Activated T-helper 2 cell treated with anti-CD3 and anti-CD28 coated beads, Interferon-gamma antibody, Interleukin-2, Interleukin-4, amounts not matched to agents 10 μg/mL and 5 μg/mL and 100 μg/mL, durations not matched to agents 14 hours and 24 hours and 36 hours (primary cell): ENCODE measurements at regions not wholly inside any gene's neighbourhood (a gene's known extent, or its start where the extent isn't known, plus 50 kb on each side); places are given as distances from the start of the nearest gene placed in this dataset.
"Not testable (repeated sequence)": the region's sequence is repeated elsewhere in the genome, so short reads cannot be mapped to it uniquely, and the experiment has no call there.

Experiments
- DNase-seq: peaks from one replicate; pipeline ENCODE4 v3.0.0; 2021; ENCODE audit warnings: low spot score
- H3K27ac Mint-ChIP-seq: one replicate; pipeline ENCODE4 v1.8.0; 2021; ENCODE audit warnings: mixed read lengths
- H3K27me3 Mint-ChIP-seq: one replicate; pipeline ENCODE4 v1.8.0; 2021; ENCODE audit warnings: low read depth, mixed read lengths
- H3K36me3 Mint-ChIP-seq: one replicate; pipeline ENCODE4 v1.8.0; 2021; ENCODE audit warnings: low read depth, mixed read lengths
- H3K4me1 Mint-ChIP-seq: one replicate; pipeline ENCODE4 v1.8.0; 2021; ENCODE audit warnings: low read depth, mixed read lengths
- H3K4me3 Mint-ChIP-seq: one replicate; pipeline ENCODE4 v1.8.0; 2021; ENCODE audit warnings: low read depth, mild to moderate bottlenecking, moderate library complexity, mixed read lengths
- H3K9me3 Mint-ChIP-seq: one replicate; pipeline ENCODE4 v1.8.0; 2021; ENCODE audit warnings: mixed read lengths
- intact Hi-C: fragments of 100-400 bp; cut with micrococcal nuclease; formaldehyde crosslinking; loops from one replicate; pipeline ENCODE4 v1.15.1; 2023

- H3K4me3 Mint-ChIP-seq, result no peak overlapping the region
- no peaks in the 10 kb centered on the region for H3K4me1 Mint-ChIP-seq
- H3K27ac Mint-ChIP-seq, result no peak overlapping the region
- no peaks in the 10 kb centered on the region for H3K9me3 Mint-ChIP-seq
- no peak for DNase-seq
- intact Hi-C loops, result no loop called here
- no peaks in the 10 kb centered on the region for H3K36me3 Mint-ChIP-seq
- peaks cover 23% of the 10 kb centered on the region for H3K27me3 Mint-ChIP-seq
Observed at GRCh38 chr13:50745542-50746115, 97.9 kb downstream of the DLEU7 start.

DNA sequence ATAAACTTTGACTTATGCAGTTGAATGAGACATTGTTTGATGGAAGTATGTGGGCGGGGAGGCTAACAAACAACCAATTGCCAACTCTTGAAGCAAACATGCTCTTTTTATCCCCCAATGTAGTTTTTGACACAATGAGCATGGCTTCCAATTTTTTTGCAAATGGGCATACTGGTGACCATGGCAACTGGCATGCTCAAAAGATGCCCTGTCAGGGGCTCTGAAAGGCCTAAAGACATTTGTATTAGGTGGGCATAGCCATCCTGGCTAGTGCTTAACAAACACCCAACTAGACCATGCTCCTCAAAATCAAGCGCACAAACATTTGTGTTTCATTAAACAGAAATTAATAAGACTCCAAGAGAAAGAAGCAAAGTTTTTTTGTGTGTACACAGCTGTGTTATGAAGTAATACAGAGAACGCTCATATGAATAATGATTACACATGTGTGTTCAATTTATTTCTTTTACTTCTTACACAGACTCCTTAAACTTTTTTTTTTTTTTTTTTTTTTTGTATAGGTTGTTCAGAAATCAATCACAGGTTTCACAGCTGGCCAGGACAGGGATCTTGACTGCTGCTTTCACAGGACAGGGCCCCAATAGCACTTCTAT lies 95.6 kb downstream of the DLEU7 start:
- Mint-ChIP-seq H3K36me3 (no peaks in the 10 kb centered on the region), H3K4me3 (no peak overlapping the region), H3K27ac (no peak overlapping the region), H3K9me3 (no peaks in the 10 kb centered on the region), H3K4me1 (peaks cover 5% of the 10 kb centered on the region), H3K27me3 (peaks cover 27% of the 10 kb centered on the region)
- intact Hi-C loops, result no loop called here
- no peak for DNase-seq

DNA sequence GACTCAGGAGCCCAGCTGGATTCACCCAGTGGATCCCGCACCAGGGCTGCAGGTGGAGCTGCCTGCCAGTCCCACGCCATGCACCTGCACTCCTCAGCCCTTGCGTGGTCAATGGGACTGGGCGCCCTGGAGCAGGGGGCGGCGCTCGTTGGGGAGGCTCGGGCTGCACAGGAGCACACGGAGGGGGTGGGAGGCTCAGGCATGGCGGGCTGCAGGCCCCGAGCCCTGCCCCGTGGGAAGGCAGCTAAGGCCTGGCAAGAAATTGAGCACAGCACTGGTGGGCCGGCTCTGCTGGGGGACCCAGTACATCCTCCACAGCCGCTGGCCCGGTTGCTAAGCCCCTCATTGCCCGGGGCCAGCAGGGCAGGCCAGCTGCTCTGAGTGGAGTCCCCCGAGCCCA lies 90.3 kb downstream of the DLEU7 start:
- H3K9me3 Mint-ChIP-seq, H3K36me3 Mint-ChIP-seq, H3K4me1 Mint-ChIP-seq, DNase-seq, intact Hi-C loops, H3K4me3 Mint-ChIP-seq, H3K27ac Mint-ChIP-seq: not testable (repeated sequence)
- peaks cover 20% of the 10 kb centered on the region for H3K27me3 Mint-ChIP-seq

DNA sequence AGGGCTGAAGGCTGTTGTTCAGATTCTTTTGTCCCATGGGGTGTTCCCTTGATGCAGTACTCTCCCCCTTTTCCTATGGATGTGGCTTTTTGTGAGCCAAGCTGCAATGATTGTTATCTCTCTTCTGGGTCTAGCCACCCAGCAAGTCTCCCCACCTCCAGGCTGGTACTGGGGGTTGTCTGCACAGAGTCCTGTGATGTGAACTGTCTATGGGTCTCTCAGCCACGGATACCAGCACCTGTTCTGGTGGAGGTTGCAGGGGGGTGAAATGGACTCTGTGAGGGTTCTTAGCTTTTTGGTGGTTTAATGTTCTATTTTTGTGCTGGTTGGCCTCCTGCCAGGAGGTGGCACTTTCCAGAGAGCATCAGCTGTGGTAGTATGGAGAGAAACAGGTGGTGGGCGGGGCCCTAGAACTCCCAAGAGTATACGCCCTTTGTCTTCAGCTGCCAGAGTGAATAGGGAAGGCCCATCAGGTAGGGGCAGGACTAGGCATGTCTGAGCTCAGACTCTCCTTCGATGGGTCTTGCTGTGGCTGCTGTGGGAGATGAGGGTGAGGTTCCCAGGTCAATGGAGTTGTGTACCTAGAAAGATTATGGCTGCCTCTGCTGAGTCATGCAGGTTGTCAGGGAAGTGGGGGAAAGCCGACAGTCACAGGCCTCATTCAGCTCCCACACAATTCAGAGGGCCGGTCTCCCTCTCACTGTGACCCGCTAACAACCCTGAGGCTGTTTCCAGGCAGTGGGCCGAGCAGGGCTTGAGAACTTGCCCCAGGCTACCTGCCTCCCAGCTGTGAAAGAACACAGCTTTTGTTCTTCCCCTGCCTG lies 87.4 kb downstream of the DLEU7 start:
- H3K27me3 Mint-ChIP-seq, H3K4me3 Mint-ChIP-seq, H3K36me3 Mint-ChIP-seq, H3K9me3 Mint-ChIP-seq, H3K27ac Mint-ChIP-seq, DNase-seq, intact Hi-C loops, H3K4me1 Mint-ChIP-seq: not testable (repeated sequence)

- Mint-ChIP-seq H3K4me1 (peaks cover 5% of the 10 kb centered on the region), H3K36me3 (no peaks in the 10 kb centered on the region), H3K4me3 (no peak overlapping the region), H3K27me3 (no peaks in the 10 kb centered on the region), H3K9me3 (peaks cover 6% of the 10 kb centered on the region), H3K27ac (no peak overlapping the region)
- intact Hi-C loops, result no loop called here
- DNase-seq, result no peak
Observed at GRCh38 chr13:50757008-50757407, 86.5 kb downstream of the DLEU7 start.

DNA sequence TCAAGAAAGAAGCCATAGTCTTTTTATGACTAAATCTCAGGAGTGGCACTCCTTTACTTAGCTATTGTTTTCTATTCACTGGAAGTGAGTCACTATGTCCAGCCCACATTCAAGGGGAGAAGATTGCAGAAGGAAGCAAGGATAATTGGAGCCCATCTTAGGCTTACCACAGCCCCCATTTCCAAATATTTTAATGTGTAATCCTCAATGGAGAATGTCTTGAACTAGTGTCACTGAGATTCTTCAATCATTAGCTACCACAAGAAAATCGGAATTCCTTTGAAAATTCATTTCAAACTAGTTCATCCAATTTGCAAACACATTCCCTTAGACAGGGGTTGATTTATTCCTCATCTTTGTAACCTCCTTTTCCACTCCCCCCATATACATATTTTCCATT lies 84.7 kb downstream of the DLEU7 start:
- intact Hi-C loops, result no loop called here
- Mint-ChIP-seq H3K36me3 (no peaks in the 10 kb centered on the region), H3K4me3 (no peak overlapping the region), H3K9me3 (peaks cover 6% of the 10 kb centered on the region), H3K27ac (no peak overlapping the region), H3K27me3 (peaks cover 3% of the 10 kb centered on the region), H3K4me1 (peaks cover 5% of the 10 kb centered on the region)
- no peak for DNase-seq

DNA sequence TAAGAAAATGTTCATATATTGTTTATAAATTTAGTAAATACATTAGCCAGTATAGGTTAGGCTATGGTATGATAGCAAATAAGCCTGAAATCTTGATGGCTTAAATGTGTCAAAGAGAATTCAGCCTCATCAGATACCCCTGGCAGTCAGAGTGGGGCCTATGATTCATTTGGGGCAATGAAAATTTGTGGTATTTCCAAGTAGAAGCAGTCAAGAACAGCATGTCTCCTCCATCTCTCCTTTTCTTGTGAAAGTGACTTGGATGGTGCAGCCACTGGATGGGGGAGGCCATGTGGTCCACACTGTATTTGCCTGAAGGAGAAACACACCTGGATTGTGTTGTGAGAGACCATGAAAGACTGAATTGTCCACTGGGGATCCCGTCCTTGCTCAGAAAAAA lies 82.7 kb downstream of the DLEU7 start:
- no peak overlapping the region for H3K27ac Mint-ChIP-seq
- no peaks in the 10 kb centered on the region for H3K36me3 Mint-ChIP-seq
- intact Hi-C loops, result no loop called here
- peaks cover 10% of the 10 kb centered on the region for H3K27me3 Mint-ChIP-seq
- H3K9me3 Mint-ChIP-seq, result peaks cover 6% of the 10 kb centered on the region
- no peak for DNase-seq
- H3K4me3 Mint-ChIP-seq, result no peak overlapping the region
- peaks cover 5% of the 10 kb centered on the region for H3K4me1 Mint-ChIP-seq

- H3K27ac Mint-ChIP-seq, result no peak overlapping the region
- intact Hi-C loops, result no loop called here
- H3K9me3 Mint-ChIP-seq, result peaks cover 6% of the 10 kb centered on the region
- H3K36me3 Mint-ChIP-seq, result no peaks in the 10 kb centered on the region
- no peak for DNase-seq
- H3K27me3 Mint-ChIP-seq, result peaks cover 13% of the 10 kb centered on the region
- no peaks in the 10 kb centered on the region for H3K4me1 Mint-ChIP-seq
- no peak overlapping the region for H3K4me3 Mint-ChIP-seq
Observed at GRCh38 chr13:50761406-50761805, 82.1 kb downstream of the DLEU7 start.

DNA sequence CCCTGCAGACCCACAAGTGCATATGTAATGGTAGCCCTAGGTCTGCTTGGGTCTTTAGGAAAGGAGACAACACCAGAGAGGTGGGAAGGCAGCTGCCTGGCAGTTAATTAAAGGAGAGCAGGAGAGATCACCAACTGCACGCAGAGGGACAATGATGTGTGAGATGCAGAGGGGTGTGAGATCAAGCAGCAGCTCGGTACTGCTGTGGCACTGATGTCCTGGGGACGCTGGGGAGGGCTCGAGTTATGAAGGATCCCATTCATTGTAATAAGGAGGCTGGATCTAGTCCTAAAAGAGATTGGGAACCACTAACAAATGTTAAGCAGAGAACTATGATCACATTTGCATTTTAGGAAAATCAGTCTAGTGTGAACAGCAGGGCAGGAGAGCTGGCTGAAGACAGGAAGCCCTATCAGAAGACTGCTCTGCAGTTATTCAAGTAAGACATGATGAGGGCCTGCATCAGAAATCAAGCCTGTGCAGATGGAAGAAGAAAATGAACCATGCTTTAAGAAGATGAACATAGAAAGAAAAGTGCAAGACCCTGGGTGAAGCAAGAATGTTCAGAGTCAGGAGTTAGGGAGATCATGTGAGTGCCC lies 80.4 kb downstream of the DLEU7 start:
- no peak overlapping the region for H3K4me3 Mint-ChIP-seq
- no peaks in the 10 kb centered on the region for H3K4me1 Mint-ChIP-seq
- intact Hi-C loops, result no loop called here
- H3K9me3 Mint-ChIP-seq, result no peaks in the 10 kb centered on the region
- peaks cover 14% of the 10 kb centered on the region for H3K27me3 Mint-ChIP-seq
- no peak overlapping the region for H3K27ac Mint-ChIP-seq
- DNase-seq, result no peak
- no peaks in the 10 kb centered on the region for H3K36me3 Mint-ChIP-seq

GRCh38 chr13:50766013-50766412 lies 77.5 kb downstream of the DLEU7 start:
- no peaks in the 10 kb centered on the region for H3K4me1 Mint-ChIP-seq
- no peak for DNase-seq
- no peaks in the 10 kb centered on the region for H3K9me3 Mint-ChIP-seq
- no peak overlapping the region for H3K4me3 Mint-ChIP-seq
- intact Hi-C loops, result no loop called here
- H3K27me3 Mint-ChIP-seq, result peaks cover 22% of the 10 kb centered on the region
- no peaks in the 10 kb centered on the region for H3K36me3 Mint-ChIP-seq
- H3K27ac Mint-ChIP-seq, result no peak overlapping the region

DNA sequence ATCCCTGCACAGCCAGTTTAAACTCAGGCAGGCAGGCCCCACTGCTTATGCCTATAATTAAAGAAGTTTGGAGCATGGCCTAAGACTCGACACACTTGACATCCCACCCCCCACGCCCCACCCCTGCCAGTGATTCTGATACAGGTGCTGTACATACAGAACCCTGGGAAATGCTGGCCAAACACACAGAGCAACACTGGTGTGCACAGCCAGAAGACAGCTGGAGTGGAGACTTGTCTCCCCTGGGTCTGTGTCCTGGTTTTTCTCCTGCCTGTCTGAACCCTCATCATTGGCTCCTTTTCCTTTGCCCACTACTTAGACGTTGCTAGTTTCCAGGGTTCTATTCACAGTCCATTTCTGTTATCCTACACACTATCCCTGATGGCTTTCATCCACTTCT lies 76.8 kb downstream of the DLEU7 start:
- H3K36me3 Mint-ChIP-seq, result no peaks in the 10 kb centered on the region
- no peaks in the 10 kb centered on the region for H3K9me3 Mint-ChIP-seq
- peaks cover 28% of the 10 kb centered on the region for H3K27me3 Mint-ChIP-seq
- H3K27ac Mint-ChIP-seq, result no peak overlapping the region
- intact Hi-C loops, result no loop called here
- no peaks in the 10 kb centered on the region for H3K4me1 Mint-ChIP-seq
- no peak for DNase-seq
- H3K4me3 Mint-ChIP-seq, result no peak overlapping the region

DNA sequence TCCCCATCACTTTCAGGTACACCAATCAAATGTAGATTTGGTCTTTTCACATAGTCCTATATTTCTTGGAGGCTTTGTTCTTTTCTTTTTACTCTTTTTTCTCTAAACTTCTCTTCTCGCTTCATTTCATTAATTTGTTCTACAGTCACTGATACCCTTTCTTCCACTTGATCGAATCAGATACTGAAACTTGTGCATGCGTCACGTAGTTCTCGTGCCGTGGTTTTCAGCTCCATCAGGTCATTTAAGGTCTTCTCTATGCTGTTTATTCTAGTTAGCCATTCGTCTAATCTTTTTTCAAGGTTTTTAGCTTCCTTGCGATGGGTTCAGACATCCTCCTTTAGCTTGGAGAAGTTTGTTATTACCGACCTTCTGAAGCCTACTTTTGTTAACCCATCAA lies 70.6 kb downstream of the DLEU7 start:
- DNase-seq, H3K9me3 Mint-ChIP-seq, H3K27ac Mint-ChIP-seq, H3K4me1 Mint-ChIP-seq, intact Hi-C loops, H3K36me3 Mint-ChIP-seq, H3K4me3 Mint-ChIP-seq: not testable (repeated sequence)
- peaks cover 41% of the 10 kb centered on the region for H3K27me3 Mint-ChIP-seq
